Small intestine (tissue), 7 donors: ENCODE measurements at regions not wholly inside any gene's neighbourhood (a gene's known extent, or its start where the extent isn't known, plus 50 kb on each side); places are given as distances from the start of the nearest gene placed in this dataset.

Experiments used
- DNase-seq, 2 donors: peaks; one replicate each; pipeline versions ENCODE4 v3.0.0 to v3.0.0-alpha.2; 2013
- FAIRE-seq: peaks from 2 replicates; lab custom pipeline; 2012; peaks lifted over from hg19 to GRCh38; lab: Jason Lieb, UNC
- H3K27ac ChIP-seq, 3 donors: one replicate each; pipeline ENCODE4 v1.5.1; 2013; ENCODE audit warnings: low read length in 2 of 3, mild to moderate bottlenecking in 2 of 3, control low read depth in 1 of 3, inconsistent platforms in 1 of 3, low read depth in 1 of 3, moderate library complexity in 1 of 3
- H3K27me3 ChIP-seq, 3 donors: one replicate each; pipeline ENCODE4 v1.6.1; 2013; ENCODE audit warnings: low read length in 3 of 3, inconsistent platforms in 1 of 3; ENCODE audit not compliant: control insufficient read depth in 3 of 3, insufficient read depth in 3 of 3
- H3K36me3 ChIP-seq, 3 donors: one replicate each; pipeline ENCODE4 v1.6.1; 2013; ENCODE audit warnings: low read length in 3 of 3, inconsistent platforms in 1 of 3, low read depth in 1 of 3, mild to moderate bottlenecking in 1 of 3, moderate library complexity in 1 of 3; ENCODE audit not compliant: control insufficient read depth in 3 of 3, insufficient read depth in 2 of 3
- H3K4me1 ChIP-seq, 3 donors: one replicate each; pipeline ENCODE4 v1.6.1; 2013; ENCODE audit warnings: low read length in 2 of 3, inconsistent platforms in 1 of 3, low read depth in 1 of 3, mild to moderate bottlenecking in 1 of 3, moderate library complexity in 1 of 3; ENCODE audit not compliant: control insufficient read depth in 3 of 3, insufficient read depth in 2 of 3
- H3K4me3 ChIP-seq, 3 donors: one replicate each; pipeline ENCODE4 v1.5.1; 2013; ENCODE audit warnings: low read length in 3 of 3, control low read depth in 1 of 3, inconsistent platforms in 1 of 3, low read depth in 1 of 3, mild to moderate bottlenecking in 1 of 3, moderate library complexity in 1 of 3
- H3K9me3 ChIP-seq, 2 donors: one replicate each; pipeline ENCODE4 v1.6.1; 2013; ENCODE audit warnings: low read depth in 1 of 2, low read length in 1 of 2; ENCODE audit not compliant: control insufficient read depth in 2 of 2, insufficient read depth in 1 of 2
- WGBS, 3 donors: extraction: QIAGEN DNeasy Blood & Tissue Kit; methylation state at CpG; one replicate each; pipeline ENCODE4 v1.1.7; 2013; 5-methylcytosine and 5-hydroxymethylcytosine counted together
- donor health status: healthy with polysubstance abuse.
- donor health status: control.
- donor health status: control.
- donor health status: Bipolar disorder and iron deficiency.
- donor health status: healthy.

DNA sequence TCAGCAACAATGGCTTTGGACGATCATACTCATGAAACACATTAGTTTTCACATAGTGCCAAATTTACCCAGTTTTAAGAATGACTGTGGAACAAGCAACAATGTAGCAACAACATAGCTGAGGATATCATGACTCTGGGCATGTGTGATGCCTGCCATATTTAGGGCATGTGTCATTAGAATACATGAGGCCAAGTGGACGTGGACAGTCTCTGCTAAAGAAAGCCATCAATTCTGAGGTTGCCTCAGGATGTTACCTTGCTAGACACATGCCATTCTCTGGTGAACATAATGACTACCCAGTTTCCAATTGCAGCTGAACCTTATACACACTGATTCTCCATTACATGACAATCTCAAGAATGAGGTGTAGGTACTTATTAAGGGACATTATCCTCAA lies 103.3 kb upstream of the ADAMTS19 start:
- 44 to 59% (median 57%) methylated on average over 2 of the region's 2 CpGs for WGBS, 3 donors
- DNase-seq, result no peak
- no peaks in the 10 kb centered on the region for H3K9me3 ChIP-seq
- no peaks in the 10 kb centered on the region for H3K4me1 ChIP-seq
- FAIRE-seq, result no peak
- no peaks in the 10 kb centered on the region for H3K27me3 ChIP-seq
- H3K36me3 ChIP-seq, result no peaks in the 10 kb centered on the region
- H3K27ac ChIP-seq, result no peak overlapping the region
- H3K4me3 ChIP-seq, result no peak overlapping the region

GRCh38 chr5:129358069-129358468 lies 102.0 kb upstream of the ADAMTS19 start:
- FAIRE-seq, result no peak

DNA sequence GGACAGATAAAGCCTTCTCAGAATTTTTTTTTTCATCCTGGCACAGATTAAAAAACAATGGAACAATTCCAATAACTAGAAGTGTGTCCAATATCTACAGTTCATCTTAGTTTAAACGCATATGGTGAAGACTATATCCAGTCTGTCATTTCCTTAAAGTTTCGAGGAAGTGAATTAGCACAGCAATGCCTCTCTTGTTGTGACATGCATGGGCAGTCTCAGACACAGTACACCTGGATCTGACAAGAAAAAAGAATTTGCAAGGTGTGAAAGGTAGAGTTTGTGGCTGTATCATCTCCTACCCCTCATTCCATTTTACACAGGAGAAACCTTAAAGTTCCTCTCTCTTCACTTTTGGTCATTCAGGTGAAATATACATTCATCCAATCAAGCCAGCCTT lies 100.6 kb upstream of the ADAMTS19 start:
- H3K4me3 ChIP-seq, result no peak overlapping the region
- no peaks in the 10 kb centered on the region for H3K9me3 ChIP-seq
- DNase-seq (no peak), FAIRE-seq (no peak)
- no peaks in the 10 kb centered on the region for H3K36me3 ChIP-seq
- no peaks in the 10 kb centered on the region for H3K27me3 ChIP-seq
- H3K27ac ChIP-seq, result no peak overlapping the region
- 41 to 70% (median 45%) methylated on average over 2 of the region's 2 CpGs for WGBS, 3 donors
- no peaks in the 10 kb centered on the region for H3K4me1 ChIP-seq

More at GRCh38 chr5:129358069-129358468, 102.0 kb upstream of the ADAMTS19 start:
- H3K27ac ChIP-seq, result no peak overlapping the region
- DNase-seq, result no peak
- no peaks in the 10 kb centered on the region for H3K36me3 ChIP-seq
- no peaks in the 10 kb centered on the region for H3K27me3 ChIP-seq
- H3K4me3 ChIP-seq, result no peak overlapping the region
- no peaks in the 10 kb centered on the region for H3K9me3 ChIP-seq
- H3K4me1 ChIP-seq, result no peaks in the 10 kb centered on the region
- 87 to 92% (median 88%) methylated on average over 3 of the region's 3 CpGs for WGBS, 3 donors

DNA sequence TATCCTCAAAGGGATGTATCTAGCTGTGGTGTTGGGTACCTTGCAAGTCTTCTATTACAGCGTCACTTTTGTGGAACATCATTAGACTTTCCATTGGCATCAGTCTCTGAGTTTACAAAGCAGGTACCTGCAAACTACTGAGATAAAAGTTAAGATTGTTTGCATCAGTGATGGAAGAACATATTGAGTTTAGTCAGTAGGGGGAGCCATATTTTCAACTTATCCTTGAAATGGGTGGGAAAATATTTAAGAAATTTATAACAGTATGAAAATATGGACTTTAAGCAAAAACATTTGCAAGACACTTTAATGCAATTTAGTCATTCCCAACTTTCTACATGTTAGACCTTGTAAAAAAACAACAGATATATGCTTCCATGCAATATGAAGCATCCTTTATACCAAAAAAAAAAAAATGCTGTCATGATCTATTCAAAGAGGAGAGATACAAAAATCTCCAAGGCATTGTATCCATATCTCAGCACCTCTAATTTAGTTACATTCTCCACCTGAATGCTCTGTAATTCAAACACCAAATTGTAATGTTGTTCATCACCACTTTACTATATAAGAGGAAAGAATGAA lies 98.6 kb upstream of the ADAMTS19 start:
- peak; percentile 21 to 29 for DNase-seq
- no peak for FAIRE-seq
- Histone ChIP-seq H3K9me3 (no peaks in the 10 kb centered on the region), H3K27ac (no peak overlapping the region), H3K27me3 (no peaks in the 10 kb centered on the region), H3K4me1 (no peaks in the 10 kb centered on the region), H3K4me3 (no peak overlapping the region), H3K36me3 (no peaks in the 10 kb centered on the region)
- 9 to 54% (median 34%) methylated on average over 1 of the region's 1 CpG for WGBS, 3 donors

DNA sequence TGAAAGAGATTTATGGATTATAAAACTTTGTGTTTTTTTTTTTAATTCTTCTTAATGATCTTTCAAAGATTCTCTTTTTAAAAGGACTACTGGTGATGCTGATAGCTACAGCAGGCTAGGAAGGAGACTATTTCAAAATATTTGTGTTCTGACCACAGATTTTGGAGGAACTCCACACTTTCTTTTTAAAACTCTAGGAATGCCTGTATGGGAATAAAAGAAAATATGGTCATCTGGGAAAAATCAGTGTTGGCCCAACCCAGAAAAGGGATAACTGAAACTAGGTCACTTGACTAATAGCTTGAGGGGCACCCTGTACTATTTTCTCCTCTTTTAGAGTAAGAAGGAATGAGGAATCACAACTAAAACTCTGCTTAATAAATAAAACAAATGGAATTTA lies 97.6 kb upstream of the ADAMTS19 start:
- H3K27ac ChIP-seq, result no peak overlapping the region
- DNase-seq, result no peak
- no peaks in the 10 kb centered on the region for H3K4me1 ChIP-seq
- H3K4me3 ChIP-seq, result no peak overlapping the region
- H3K27me3 ChIP-seq, result no peaks in the 10 kb centered on the region
- FAIRE-seq, result no peak
- H3K36me3 ChIP-seq, result no peaks in the 10 kb centered on the region
- no peaks in the 10 kb centered on the region for H3K9me3 ChIP-seq

DNA sequence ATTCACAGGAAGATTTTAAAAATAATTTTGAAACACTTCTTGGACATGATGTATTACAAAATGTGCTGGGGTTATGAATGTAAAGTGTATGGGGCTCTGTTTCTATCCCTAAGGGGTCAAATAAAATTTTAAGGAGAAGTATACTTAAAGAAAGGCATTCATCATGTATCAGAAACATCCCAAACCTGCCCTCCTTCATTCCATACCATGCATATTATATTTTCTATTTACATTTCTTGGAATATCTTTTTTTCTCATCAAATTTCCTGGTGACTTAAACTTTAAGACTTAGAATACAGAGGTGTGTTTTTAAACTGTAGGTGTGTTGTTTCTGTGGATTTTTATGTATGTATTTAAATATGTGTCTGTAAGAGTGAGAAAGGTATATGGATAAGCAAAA lies 96.1 kb upstream of the ADAMTS19 start:
- H3K27me3 ChIP-seq, result no peaks in the 10 kb centered on the region
- no peaks in the 10 kb centered on the region for H3K9me3 ChIP-seq
- no peak overlapping the region for H3K4me3 ChIP-seq
- H3K27ac ChIP-seq, result no peak overlapping the region
- DNase-seq, result no peak
- no peak for FAIRE-seq
- H3K36me3 ChIP-seq, result no peaks in the 10 kb centered on the region
- no peaks in the 10 kb centered on the region for H3K4me1 ChIP-seq

GRCh38 chr5:129367883-129368282 lies 92.2 kb upstream of the ADAMTS19 start:
- FAIRE-seq, result no peak
- 28 to 60% (median 58%) methylated on average over 1 of the region's 1 CpG for WGBS, 3 donors
- Histone ChIP-seq H3K27me3 (no peaks in the 10 kb centered on the region), H3K4me3 (no peak overlapping the region), H3K9me3 (no peaks in the 10 kb centered on the region), H3K27ac (no peak overlapping the region), H3K4me1 (peaks cover 0 to 2% (median 0%) of the 10 kb centered on the region in 3 donors), H3K36me3 (no peaks in the 10 kb centered on the region)
- DNase-seq, result no peak

- Histone ChIP-seq H3K9me3 (no peaks in the 10 kb centered on the region), H3K4me1 (peaks cover 0 to 7% (median 0%) of the 10 kb centered on the region in 3 donors), H3K27ac (no peak overlapping the region), H3K27me3 (no peaks in the 10 kb centered on the region), H3K4me3 (no peak overlapping the region), H3K36me3 (no peaks in the 10 kb centered on the region)
- FAIRE-seq (no peak), DNase-seq (no peak)
- 76 to 92% (median 81%) methylated on average over 2 of the region's 2 CpGs for WGBS, 3 donors
Measured at GRCh38 chr5:129372025-129372424, 88.1 kb upstream of the ADAMTS19 start.

DNA sequence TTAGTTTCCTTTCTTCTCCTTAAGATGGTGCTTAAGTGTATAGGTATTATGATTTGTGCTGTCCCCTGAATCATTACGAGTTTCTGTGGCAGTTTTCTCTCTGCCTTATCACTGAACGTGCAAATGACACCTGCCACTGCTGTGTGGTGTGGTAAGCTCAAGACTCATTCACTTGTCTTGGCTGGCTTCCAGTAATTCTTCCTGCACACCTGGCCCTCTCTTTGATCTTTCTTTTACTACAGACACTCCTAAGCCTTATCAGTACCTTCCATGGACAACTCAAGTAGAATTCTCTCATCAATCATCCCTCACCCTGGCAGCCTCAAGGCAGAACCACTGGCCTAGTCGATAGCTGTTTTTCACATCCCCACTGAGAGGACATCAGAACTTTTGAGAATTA lies 82.6 kb upstream of the ADAMTS19 start:
- DNase-seq, result peak; percentile 94 to 96
- Histone ChIP-seq H3K36me3 (no peaks in the 10 kb centered on the region), H3K4me1 (peaks cover 0 to 21% (median 3%) of the 10 kb centered on the region in 3 donors), H3K27ac (peak overlapping the region in 2 of 3 donors; percentile 20 to 83), H3K4me3 (no peak overlapping the region), H3K27me3 (no peaks in the 10 kb centered on the region), H3K9me3 (no peaks in the 10 kb centered on the region)
- no peak for FAIRE-seq
- 2 to 27% (median 7%) methylated on average over 3 of the region's 3 CpGs for WGBS, 3 donors
